RWPE2 (cell line): ENCODE measurements at regions not wholly inside any gene's neighbourhood (a gene's known extent, or its start where the extent isn't known, plus 50 kb on each side); places are given as distances from the start of the nearest gene placed in this dataset.

Experiments used
- ATAC-seq: fragments of 200-7000 bp; cut with Tn5 transposase; 3 replicates; pipeline ENCODE4 v1.9.1; 2021; ENCODE audit warnings: low read depth
- DNase-seq: peaks from one replicate; pipeline ENCODE4 v3.0.0-alpha.2; 2020; ENCODE audit warnings: low spot score
- H3K27ac ChIP-seq: fragments of 450-650 bp; 2 replicates; pipeline ENCODE4 v1.5.1; 2017; ENCODE audit warnings: mild to moderate bottlenecking; ENCODE audit not compliant: poor library complexity, severe bottlenecking
- H3K27me3 ChIP-seq: fragments of 250-450 bp; sonication (Bioruptor Pico); 2 replicates; pipeline ENCODE4 v1.5.1; 2021; ENCODE audit warnings: mild to moderate bottlenecking, moderate library complexity; ENCODE audit not compliant: insufficient read depth, poor library complexity, severe bottlenecking
- H3K36me3 ChIP-seq: fragments of 250-450 bp; sonication (Bioruptor Pico); 2 replicates; pipeline ENCODE4 v1.5.1; 2020; ENCODE audit warnings: low read depth, mild to moderate bottlenecking, moderate library complexity
- H3K4me1 ChIP-seq: fragments of 250-450 bp; sonication (Bioruptor Pico); 2 replicates; pipeline ENCODE4 v1.5.1; 2021; ENCODE audit warnings: mild to moderate bottlenecking, moderate library complexity; ENCODE audit not compliant: insufficient read depth, poor library complexity, severe bottlenecking
- H3K4me3 ChIP-seq: fragments of 250-450 bp; sonication (Bioruptor Pico); 2 replicates; pipeline ENCODE4 v1.5.1; 2021; ENCODE audit warnings: mild to moderate bottlenecking, moderate library complexity; ENCODE audit not compliant: severe bottlenecking
- H3K9me3 ChIP-seq: fragments of 250-450 bp; sonication (Bioruptor Pico); 2 replicates; pipeline ENCODE4 v1.5.1; 2021; ENCODE audit warnings: mild to moderate bottlenecking, moderate library complexity; ENCODE audit not compliant: severe bottlenecking
- TF ChIP-seq, protein P1 (sequence below): fragments of 450-650 bp; IDR thresholded peaks from one replicate; pipeline ENCODE4 v1.5.1; 2017; ENCODE audit warnings: mild to moderate bottlenecking, moderate library complexity; ENCODE audit not compliant: poor library complexity, severe bottlenecking

- Histone ChIP-seq H3K4me1 (no peaks in the 10 kb centered on the region), H3K9me3 (no peaks in the 10 kb centered on the region), H3K27ac (no peak overlapping the region), H3K27me3 (no peaks in the 10 kb centered on the region), H3K4me3 (no peak overlapping the region), H3K36me3 (no peaks in the 10 kb centered on the region)
- TF ChIP-seq, protein P1, sequence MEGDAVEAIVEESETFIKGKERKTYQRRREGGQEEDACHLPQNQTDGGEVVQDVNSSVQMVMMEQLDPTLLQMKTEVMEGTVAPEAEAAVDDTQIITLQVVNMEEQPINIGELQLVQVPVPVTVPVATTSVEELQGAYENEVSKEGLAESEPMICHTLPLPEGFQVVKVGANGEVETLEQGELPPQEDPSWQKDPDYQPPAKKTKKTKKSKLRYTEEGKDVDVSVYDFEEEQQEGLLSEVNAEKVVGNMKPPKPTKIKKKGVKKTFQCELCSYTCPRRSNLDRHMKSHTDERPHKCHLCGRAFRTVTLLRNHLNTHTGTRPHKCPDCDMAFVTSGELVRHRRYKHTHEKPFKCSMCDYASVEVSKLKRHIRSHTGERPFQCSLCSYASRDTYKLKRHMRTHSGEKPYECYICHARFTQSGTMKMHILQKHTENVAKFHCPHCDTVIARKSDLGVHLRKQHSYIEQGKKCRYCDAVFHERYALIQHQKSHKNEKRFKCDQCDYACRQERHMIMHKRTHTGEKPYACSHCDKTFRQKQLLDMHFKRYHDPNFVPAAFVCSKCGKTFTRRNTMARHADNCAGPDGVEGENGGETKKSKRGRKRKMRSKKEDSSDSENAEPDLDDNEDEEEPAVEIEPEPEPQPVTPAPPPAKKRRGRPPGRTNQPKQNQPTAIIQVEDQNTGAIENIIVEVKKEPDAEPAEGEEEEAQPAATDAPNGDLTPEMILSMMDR, result no peak
- DNase-seq (no peak), ATAC-seq (no peak)
Observed at GRCh38 chr7:33849971-33850559, 55.3 kb upstream of the BMPER start.

DNA sequence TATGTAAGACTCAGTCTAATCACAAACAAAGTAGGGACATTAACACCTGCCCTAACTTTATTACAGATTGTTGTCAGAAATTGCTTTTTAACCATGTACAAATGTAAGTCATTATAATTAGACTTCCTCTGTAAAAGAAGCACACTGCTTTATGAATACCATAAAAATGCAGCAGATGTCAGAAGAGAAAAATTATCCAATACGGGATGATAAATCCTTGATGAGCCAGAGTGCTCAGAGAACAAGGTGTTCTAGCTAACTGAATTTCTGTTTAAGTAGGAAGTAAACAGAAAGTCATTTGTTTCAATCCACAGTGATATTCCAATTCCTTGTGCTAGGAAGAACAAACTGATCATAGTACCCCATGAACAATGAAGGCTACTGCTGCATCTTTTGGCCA lies 54.6 kb upstream of the BMPER start:
- ATAC-seq (no peak), DNase-seq (no peak)
- Histone ChIP-seq H3K27me3 (no peaks in the 10 kb centered on the region), H3K4me3 (no peak overlapping the region), H3K4me1 (no peaks in the 10 kb centered on the region), H3K9me3 (no peaks in the 10 kb centered on the region), H3K36me3 (no peaks in the 10 kb centered on the region), H3K27ac (no peak overlapping the region)
- TF ChIP-seq, protein P1, result no peak

DNA sequence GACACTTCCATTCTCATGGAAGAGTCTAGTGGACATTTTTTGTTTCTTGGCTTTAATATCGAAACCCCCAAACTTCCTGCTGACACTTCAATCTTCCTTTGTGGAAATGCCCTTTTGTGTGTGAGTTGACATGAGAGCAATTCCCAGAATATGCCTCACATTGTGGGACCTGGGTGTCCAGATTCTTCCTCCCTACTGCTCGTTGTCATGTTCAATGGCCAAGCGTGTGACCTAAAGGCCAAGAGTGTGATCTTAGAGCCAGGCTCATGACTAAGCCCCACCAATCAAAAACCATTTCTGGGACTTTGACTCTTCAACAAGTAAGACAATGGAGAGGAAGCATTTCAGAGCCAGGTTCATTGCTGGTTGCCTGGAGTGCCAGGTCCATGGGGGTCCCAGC lies 52.5 kb upstream of the BMPER start:
- no peak overlapping the region for H3K27ac ChIP-seq
- H3K36me3 ChIP-seq, result no peaks in the 10 kb centered on the region
- ATAC-seq (no peak), DNase-seq (no peak)
- TF ChIP-seq, protein P1, result no peak
- H3K27me3 ChIP-seq, result no peaks in the 10 kb centered on the region
- no peaks in the 10 kb centered on the region for H3K4me1 ChIP-seq
- no peak overlapping the region for H3K4me3 ChIP-seq
- no peaks in the 10 kb centered on the region for H3K9me3 ChIP-seq

DNA sequence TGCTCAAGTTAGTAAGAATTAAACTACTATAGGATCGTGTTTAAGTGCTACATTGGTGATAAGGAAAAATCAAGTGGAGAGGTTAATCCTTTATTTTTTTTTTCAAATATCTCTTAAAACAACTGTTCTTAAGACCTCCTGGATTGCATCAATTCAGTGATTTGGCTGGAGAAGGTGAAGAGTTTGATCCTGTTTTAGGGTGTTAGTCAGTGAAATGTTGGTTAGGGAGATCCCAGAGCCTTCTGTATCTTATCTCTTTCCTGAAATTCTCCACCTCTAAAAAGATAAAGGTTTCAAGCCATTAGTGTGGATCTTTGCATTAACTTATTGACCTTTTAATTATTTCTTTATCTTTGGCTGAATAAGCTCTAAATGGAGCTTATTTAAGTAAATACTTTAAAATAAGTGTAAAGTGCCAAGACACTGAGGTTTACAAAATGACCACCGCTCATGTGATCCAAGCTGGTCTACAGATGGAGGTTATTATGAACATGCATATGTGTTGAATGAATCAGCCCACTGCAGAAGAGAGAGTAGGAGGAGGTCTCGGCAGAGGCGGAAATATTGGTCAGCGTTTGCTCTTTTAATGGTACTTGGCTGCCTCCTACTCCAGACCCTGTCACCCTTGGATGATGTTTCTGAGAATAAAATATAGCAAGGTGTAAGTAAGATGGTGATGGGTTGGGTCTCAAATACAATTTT lies 51.8 kb upstream of the BMPER start:
- no peak overlapping the region for H3K27ac ChIP-seq
- no peaks in the 10 kb centered on the region for H3K9me3 ChIP-seq
- DNase-seq (no peak), ATAC-seq (no peak)
- no peaks in the 10 kb centered on the region for H3K36me3 ChIP-seq
- no peak overlapping the region for H3K4me3 ChIP-seq
- no peaks in the 10 kb centered on the region for H3K4me1 ChIP-seq
- TF ChIP-seq, protein P1, result no peak
- H3K27me3 ChIP-seq, result no peaks in the 10 kb centered on the region

- Histone ChIP-seq H3K27me3 (no peaks in the 10 kb centered on the region), H3K9me3 (no peaks in the 10 kb centered on the region), H3K4me1 (no peaks in the 10 kb centered on the region), H3K27ac (no peak overlapping the region), H3K36me3 (no peaks in the 10 kb centered on the region), H3K4me3 (no peak overlapping the region)
- TF ChIP-seq, protein P1, result no peak
- DNase-seq (no peak), ATAC-seq (no peak)
Observed at GRCh38 chr7:33854178-33854577, 51.2 kb upstream of the BMPER start.
